GM13976 (cell line): ENCODE measurements at regions not wholly inside any gene's neighbourhood (a gene's known extent, or its start where the extent isn't known, plus 50 kb on each side); places are given as distances from the start of the nearest gene placed in this dataset.
"Not testable (repeated sequence)": the region's sequence is repeated elsewhere in the genome, so short reads cannot be mapped to it uniquely, and the experiment has no call there.

Experiments used
- DNase-seq: peaks from one replicate; pipeline ENCODE4 v3.0.0; 2012; ENCODE audit warnings: low spot score
- in situ Hi-C: fragments of 300-500 bp; cut with MboI; formaldehyde crosslinking; loops from one replicate; pipeline ENCODE4 v1.12.0; 2022; ENCODE audit warnings: low sequenced_read_pairs, mixed read lengths, inconsistent platforms; ENCODE audit not compliant: unreplicated experiment
- TF ChIP-seq, protein P1 (sequence below): IDR thresholded peaks from 2 replicates; pipeline ENCODE4 v1.5.1; 2012; ENCODE audit warnings: borderline replicate concordance, mild to moderate bottlenecking; ENCODE audit not compliant: insufficient read depth; ENCODE audit errors: extremely low read depth, missing control alignments, control extremely low read depth

DNA sequence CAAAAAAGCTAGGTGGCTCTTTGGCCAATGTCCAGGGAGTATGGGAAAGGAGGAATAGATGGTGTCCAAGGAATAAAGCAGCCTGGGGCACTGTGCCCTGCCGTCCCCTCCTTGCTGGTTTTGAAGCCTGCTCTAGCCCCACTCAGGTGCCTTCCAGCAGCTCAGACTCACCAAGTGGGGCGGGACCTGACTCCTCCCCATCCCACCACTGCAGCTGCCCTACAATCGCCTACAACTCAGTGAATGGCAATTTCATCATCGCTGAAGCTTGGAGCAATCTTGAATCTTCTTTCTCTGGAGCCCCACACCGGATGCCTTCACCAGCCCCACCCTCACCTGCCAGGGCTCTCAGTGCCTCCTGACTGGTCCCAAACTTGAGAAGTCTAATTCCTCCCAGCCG lies 56.4 kb upstream of the NXT1 start:
- in situ Hi-C loops = no loop called here
- DNase-seq = no peak
- TF ChIP-seq, protein P1, sequence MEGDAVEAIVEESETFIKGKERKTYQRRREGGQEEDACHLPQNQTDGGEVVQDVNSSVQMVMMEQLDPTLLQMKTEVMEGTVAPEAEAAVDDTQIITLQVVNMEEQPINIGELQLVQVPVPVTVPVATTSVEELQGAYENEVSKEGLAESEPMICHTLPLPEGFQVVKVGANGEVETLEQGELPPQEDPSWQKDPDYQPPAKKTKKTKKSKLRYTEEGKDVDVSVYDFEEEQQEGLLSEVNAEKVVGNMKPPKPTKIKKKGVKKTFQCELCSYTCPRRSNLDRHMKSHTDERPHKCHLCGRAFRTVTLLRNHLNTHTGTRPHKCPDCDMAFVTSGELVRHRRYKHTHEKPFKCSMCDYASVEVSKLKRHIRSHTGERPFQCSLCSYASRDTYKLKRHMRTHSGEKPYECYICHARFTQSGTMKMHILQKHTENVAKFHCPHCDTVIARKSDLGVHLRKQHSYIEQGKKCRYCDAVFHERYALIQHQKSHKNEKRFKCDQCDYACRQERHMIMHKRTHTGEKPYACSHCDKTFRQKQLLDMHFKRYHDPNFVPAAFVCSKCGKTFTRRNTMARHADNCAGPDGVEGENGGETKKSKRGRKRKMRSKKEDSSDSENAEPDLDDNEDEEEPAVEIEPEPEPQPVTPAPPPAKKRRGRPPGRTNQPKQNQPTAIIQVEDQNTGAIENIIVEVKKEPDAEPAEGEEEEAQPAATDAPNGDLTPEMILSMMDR = no peak

DNA sequence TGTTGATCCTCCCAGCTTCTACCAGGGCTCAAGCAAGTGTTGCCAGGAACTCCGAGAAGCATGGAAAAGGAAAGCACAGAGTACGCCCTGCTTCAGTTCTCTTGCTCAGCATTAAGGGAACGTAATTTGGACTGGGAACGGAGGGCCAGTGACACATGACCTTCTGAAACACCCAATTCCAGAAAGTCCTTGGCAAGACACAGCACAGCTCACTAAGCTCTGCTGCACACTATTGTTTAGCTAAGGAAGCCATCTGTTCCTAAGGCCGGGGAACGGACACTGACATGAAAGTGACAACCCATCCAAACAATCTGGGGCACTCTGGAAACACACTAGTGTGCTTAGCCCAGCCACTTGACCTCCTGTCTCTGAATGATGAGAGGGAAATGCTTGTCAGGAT lies 56.9 kb upstream of the NXT1 start:
- DNase-seq = no peak
- in situ Hi-C loops = no loop called here
- TF ChIP-seq, protein P1 = no peak

DNA sequence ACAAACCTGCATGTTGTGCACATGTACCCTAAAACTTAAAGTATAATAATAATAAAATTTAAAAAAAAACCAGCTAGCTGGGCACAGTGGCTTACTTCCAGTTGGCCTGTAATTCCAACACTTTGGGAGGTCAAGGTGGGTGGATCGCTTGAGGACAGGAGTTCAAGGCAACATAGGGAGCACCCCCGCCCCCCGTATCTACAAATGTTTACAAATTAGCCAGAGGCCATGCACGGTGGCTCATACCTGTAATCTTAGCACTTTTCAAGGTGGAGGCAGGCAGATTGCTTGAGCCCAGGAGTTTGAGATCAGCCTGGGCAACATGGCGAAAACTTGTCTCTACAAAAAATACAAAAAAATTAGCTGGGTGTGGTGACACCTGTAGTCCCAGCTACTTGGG lies 58.3 kb upstream of the NXT1 start:
- in situ Hi-C loops, DNase-seq: not testable (repeated sequence)

DNA sequence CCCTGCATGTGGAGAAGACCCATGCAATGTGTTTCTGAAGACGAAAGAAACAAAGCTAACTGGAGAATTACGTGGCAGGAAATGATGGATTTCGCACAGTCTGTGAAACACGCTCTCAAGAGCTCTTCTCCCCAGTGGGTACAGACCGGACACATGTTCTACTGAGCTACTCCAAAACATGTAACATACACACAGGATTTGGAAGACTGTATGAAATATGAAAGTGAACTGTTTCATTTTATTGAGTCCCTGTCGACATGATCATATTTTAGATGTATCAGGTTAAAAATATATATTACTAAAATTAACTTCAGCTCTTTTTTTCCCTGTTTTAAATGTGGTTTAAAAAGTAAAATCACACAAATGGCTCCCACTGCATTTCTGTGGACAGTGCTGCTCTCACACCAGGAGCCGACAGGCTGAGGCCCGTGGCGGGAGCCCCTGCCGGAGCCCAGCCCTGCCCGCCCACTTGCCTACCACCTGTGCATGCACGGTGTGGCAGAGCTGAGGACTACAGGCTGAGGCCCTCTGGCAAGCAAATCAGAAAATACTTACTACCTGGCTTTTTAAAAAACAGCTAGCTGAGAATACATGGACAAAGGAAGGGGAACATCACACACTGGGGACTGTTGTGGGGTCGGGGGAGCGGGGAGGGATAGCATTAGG lies 58.9 kb upstream of the NXT1 start:
- in situ Hi-C loops = no loop called here
- TF ChIP-seq, protein P1 = no peak
- no peak for DNase-seq

DNA sequence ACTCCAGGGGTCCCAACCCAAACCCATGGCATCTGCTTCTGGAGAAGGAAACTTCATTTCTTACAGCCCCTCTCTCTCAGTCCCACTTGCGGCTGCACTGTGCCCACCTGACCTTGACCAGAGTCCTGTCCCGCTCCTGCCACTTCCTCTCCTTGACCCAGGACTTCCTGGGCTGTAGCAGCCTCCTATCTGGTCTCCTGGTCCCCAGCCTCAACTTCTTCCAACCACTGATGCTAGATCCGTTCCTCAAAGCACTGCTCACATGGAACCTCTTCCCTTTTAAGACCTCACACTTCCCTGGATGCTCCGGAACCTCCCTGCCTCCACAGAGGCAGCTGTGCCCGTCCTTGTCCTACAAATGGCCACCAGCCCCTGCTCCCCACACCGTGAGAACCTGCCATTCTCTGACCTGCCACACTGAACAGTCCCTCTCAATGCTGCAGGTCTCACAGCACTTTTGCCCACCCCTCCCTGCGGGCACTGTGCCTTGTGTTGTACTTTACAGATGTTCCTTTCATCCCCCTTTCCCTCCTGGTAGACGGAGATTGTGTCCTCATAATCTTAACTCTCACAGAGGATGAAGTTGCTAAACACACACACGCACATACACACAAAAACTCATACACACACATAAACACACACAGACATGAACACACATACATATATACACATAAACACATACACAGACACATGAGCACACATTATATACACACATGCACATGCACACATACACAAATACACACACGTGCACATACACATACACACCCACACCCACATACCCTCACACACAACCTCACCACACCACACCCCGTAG lies 59.6 kb upstream of the NXT1 start:
- TF ChIP-seq, protein P1 = no peak
- no peak for DNase-seq
- in situ Hi-C loops = no loop called here

DNA sequence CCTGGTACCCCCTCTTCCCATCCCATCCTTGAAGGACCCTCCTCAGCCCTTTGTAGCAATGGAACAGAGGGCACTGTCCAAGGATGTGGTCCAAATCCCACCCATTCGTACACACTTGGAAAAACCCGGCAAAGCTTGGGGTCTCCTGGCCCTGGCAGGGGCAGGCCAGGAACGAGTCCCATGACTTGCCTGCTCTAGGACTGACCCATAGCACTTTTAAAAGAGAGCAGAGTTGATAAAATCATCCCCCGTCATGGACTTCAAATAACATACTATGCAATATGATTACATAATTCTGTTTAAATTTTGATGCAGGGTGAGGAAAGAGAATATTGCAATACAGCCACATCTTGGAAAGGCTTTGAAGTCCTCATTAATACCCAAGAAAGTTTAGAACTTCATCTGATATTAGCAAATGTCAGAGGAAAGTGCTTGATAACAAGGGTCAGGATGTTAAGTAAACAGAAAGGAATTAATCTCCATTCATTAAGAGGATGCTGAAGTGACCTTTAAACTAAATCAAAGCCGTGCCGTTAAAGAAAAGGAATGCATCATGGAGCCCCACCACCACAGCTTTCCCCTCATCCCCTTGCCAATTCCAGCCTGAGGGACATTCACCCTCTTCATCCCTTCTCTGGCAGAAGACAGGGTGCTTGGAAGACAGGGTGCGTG lies 60.7 kb upstream of the NXT1 start:
- TF ChIP-seq, protein P1 = no peak
- in situ Hi-C loops = no loop called here
- DNase-seq = no peak

DNA sequence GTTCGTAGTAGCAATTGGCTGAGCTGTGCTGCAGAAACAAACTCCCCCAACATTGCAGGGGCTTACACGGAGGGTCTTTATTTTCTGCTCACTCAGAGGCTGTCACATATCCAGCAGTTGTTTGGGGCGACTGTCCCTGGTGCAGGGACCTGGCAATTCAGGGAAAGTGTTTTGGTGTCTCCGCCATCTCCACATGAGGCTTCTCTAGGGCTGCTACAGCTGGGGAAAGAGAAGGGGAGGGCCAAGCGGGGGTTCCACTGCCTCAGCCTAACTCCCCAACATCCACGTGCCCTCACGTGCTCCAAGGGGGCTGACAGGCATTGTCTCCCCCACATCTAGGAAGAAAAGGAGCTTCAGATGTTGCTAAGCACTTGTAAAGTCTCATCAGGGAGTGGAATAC lies 61.3 kb upstream of the NXT1 start:
- in situ Hi-C loops = no loop called here
- DNase-seq = no peak
- TF ChIP-seq, protein P1 = no peak
